GM19023 (cell line): ENCODE measurements at regions not wholly inside any gene's neighbourhood (a gene's known extent, or its start where the extent isn't known, plus 50 kb on each side); places are given as distances from the start of the nearest gene placed in this dataset.

Source experiments
- ATAC-seq: cut with Tn5 transposase; IDR thresholded peaks from one replicate; pipeline ENCODE4 v1.9.1; 2021; ENCODE audit warnings: mild to moderate bottlenecking, moderate library complexity; ENCODE audit not compliant: unreplicated experiment

GRCh38 chr2:189364607-189365006 is 76.7 kb upstream of the WDR75 start:
- no peak for ATAC-seq

- ATAC-seq, result no peak
Measured at GRCh38 chr2:189366349-189366748, 74.9 kb upstream of the WDR75 start.

- ATAC-seq, result no peak
Measured at GRCh38 chr2:189367343-189367742, 73.9 kb upstream of the WDR75 start.

GRCh38 chr2:189369566-189369965 is 71.7 kb upstream of the WDR75 start:
- no peak for ATAC-seq

GRCh38 chr2:189370719-189371118 is 70.6 kb upstream of the WDR75 start:
- no peak for ATAC-seq

DNA sequence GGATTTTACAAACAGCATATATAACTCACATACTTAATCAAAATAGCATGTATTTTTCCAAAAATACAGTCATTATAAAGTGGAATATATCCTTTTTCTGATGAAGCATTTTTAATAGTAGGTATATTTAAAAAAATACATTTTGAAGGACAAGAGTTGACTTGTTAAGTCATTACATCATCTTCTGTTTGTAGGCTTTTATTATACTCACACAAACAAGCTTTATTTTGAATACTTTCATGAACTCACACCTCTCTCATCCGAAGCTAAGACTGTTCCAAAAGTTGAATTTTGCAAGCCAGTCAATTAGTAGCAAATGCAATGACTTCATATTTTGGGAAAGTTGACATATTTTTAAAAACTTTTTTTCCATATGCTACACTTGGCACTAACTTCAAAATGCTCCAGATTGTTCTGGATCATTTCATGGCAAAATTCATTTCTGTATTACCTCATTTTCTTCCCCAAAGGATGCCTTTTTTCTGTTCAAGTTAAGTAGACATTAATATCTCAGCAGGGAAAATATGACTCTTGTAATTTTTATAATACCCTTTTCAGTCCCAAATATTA is 68.5 kb upstream of the WDR75 start:
- ATAC-seq, result no peak

DNA sequence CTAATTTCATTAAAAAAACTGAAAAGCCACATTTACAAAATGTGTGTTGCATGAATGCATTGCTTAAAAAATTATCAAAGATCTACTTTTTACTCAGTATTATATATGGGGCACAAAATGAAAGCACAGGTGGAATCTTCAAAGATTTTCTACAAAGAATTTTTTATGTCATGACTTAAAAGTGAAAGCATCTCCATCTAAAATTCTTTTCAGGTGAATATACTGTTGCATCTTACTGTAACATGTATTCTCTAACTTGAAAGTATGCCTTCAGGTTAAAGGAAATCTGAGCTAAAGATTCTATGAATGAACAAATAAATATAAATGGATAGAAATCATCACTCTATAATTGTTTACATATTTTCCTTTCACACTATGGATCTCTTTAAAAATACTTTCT is 66.8 kb upstream of the WDR75 start:
- ATAC-seq, result no peak

DNA sequence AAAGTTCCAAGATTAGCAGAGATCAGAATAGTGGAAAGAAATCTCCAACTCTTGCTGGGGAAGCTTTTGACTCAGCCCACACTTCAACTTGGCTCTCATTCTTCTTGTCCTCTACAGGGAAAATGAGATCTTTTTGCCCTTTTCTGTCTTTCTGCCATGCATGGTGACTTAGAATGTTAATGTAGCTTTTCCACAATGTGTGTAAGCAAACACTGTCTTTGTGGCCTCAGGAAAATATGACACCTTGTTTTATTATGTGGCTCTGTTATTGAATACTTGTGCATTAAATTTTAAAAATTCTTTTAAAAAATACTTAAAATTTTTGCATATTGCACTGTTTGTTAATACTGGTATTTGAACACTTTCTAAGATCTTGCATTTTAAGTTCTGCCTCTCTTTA is 65.4 kb upstream of the WDR75 start:
- ATAC-seq, result no peak

- no peak for ATAC-seq
Measured at GRCh38 chr2:189379287-189379630, 62.0 kb upstream of the WDR75 start.

DNA sequence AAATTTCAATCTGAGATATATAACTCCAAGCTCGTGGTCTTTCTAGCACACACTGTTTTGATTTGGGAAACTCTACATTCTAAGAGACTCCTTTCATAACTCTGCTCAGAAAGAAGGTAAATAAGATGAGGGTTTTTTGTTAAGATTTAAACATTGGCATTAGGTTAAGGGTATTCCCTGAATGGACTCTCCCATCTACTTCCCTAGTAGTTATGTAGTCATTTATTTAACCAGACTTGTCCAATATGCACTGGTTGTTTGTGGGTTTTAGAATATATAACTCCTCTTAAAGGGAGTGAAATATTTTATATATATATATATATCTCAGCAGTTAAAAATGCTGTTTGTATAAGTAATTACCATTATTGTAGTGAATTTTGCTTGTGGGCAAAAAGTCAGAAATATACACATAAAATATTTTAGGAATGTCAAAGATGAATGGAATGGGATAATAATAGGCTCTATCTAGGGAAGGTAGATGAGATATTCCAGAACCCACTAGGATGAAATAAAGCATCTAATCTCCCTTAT is 61.5 kb upstream of the WDR75 start:
- ATAC-seq, result no peak

DNA sequence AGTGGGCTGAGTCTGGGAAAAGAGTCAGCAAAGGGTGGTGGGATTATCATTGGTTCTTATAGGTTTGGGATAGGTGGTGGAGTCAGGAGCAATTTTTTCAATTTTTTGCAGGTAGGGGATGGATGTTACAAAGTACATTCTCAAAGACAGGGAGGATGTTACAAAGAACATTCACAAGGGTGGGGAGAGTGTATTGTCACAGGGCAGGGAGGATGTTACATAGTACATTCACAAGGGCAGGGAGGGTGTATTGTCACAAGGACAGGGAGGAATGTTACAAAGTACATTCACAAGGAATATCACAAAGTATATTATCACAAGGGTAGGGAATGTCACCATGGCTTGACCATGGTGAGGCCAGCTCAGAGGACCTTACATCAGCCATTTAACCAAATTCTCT is 58.6 kb upstream of the WDR75 start:
- ATAC-seq, result no peak

GRCh38 chr2:189386741-189387140 is 54.5 kb upstream of the WDR75 start:
- no peak for ATAC-seq

- no peak for ATAC-seq
Measured at GRCh38 chr2:189391201-189391600, 50.1 kb upstream of the WDR75 start.
